Brain microvascular endothelial cell (primary cell): ENCODE measurements at regions not wholly inside any gene's neighbourhood (a gene's known extent, or its start where the extent isn't known, plus 50 kb on each side); places are given as distances from the start of the nearest gene placed in this dataset.

Experiments used
- DNase-seq: peaks from one replicate; pipeline ENCODE4 v3.0.0-alpha.2; 2020
- H3K27ac ChIP-seq: fragments of 250-450 bp; sonication (Bioruptor Pico); 2 replicates; pipeline ENCODE4 v1.5.1; 2020; ENCODE audit warnings: mild to moderate bottlenecking, moderate library complexity
- H3K27me3 ChIP-seq: fragments of 250-450 bp; sonication (Bioruptor Pico); replicated peaks from 2 replicates; pipeline ENCODE4 v1.5.1; 2020; ENCODE audit warnings: mild to moderate bottlenecking
- H3K36me3 ChIP-seq: fragments of 250-450 bp; sonication (Bioruptor Pico); replicated peaks from 2 replicates; pipeline ENCODE4 v1.5.1; 2020; ENCODE audit warnings: mild to moderate bottlenecking
- H3K4me3 ChIP-seq: 2 replicates; pipeline ENCODE4 v1.5.1; 2011; ENCODE audit warnings: low read depth, mild to moderate bottlenecking, control low read depth, low read length, moderate library complexity
- in situ Hi-C: cut with HindIII; loops from 2 replicates; pipeline ENCODE4 v1.10.0; 2017; ENCODE audit warnings: low sequenced_read_pairs, low pct_ligation_motif_present
- TF ChIP-seq, protein P1 (sequence below): IDR thresholded peaks from 2 replicates; pipeline ENCODE4 v1.5.1; 2011; ENCODE audit warnings: low read depth, mild to moderate bottlenecking, moderate library complexity, low read length, control low read depth, inconsistent platforms; ENCODE audit errors: missing control alignments

- DNase-seq = no peak
- Histone ChIP-seq H3K27me3 (no peaks in the 10 kb centered on the region), H3K4me3 (no peak overlapping the region), H3K36me3 (no peaks in the 10 kb centered on the region), H3K27ac (no peak overlapping the region)
- TF ChIP-seq, protein P1, sequence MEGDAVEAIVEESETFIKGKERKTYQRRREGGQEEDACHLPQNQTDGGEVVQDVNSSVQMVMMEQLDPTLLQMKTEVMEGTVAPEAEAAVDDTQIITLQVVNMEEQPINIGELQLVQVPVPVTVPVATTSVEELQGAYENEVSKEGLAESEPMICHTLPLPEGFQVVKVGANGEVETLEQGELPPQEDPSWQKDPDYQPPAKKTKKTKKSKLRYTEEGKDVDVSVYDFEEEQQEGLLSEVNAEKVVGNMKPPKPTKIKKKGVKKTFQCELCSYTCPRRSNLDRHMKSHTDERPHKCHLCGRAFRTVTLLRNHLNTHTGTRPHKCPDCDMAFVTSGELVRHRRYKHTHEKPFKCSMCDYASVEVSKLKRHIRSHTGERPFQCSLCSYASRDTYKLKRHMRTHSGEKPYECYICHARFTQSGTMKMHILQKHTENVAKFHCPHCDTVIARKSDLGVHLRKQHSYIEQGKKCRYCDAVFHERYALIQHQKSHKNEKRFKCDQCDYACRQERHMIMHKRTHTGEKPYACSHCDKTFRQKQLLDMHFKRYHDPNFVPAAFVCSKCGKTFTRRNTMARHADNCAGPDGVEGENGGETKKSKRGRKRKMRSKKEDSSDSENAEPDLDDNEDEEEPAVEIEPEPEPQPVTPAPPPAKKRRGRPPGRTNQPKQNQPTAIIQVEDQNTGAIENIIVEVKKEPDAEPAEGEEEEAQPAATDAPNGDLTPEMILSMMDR = no peak
- in situ Hi-C loops = no loop called here
Measured at GRCh38 chr7:50217401-50217800, 87.1 kb upstream of the IKZF1 start.

- Histone ChIP-seq H3K36me3 (no peaks in the 10 kb centered on the region), H3K27ac (no peak overlapping the region), H3K4me3 (no peak overlapping the region), H3K27me3 (no peaks in the 10 kb centered on the region)
- no peak for DNase-seq
- in situ Hi-C loops = no loop called here
- TF ChIP-seq, protein P1 = no peak
Measured at GRCh38 chr7:50216626-50217025, 87.9 kb upstream of the IKZF1 start.

- no peak overlapping the region for H3K4me3 ChIP-seq
- H3K36me3 ChIP-seq = no peaks in the 10 kb centered on the region
- no peaks in the 10 kb centered on the region for H3K27me3 ChIP-seq
- TF ChIP-seq, protein P1 = no peak
- no peak for DNase-seq
- in situ Hi-C loops = no loop called here
- H3K27ac ChIP-seq = no peak overlapping the region
Measured at GRCh38 chr7:50214771-50215170, 89.7 kb upstream of the IKZF1 start.

DNA sequence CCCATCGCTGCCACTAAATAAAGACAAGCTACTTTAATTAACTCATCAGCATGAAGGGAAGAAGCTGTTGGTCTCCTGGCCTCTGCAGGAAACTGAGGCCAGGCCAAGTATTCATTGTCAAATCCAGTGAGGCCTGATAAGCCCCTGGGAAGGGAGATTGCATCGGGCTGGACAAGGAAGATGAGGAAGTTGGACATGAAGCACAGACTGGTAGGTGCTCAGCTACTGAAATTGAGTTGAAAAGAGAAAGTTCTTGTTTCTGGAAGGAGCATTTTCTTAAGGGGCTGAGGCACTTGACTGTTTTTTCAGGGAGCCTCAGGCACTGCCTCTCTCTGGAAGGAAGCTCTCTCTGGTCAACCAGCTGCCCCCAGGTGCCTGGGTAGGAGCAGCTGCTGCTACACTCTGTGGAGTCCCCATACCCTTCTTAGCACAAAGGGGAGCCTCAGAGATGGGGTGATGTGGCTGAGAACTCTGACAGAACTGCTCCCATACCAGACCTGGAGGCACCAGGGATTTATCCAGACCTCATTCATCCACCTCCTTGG, 90.3 kb upstream of the IKZF1 start:
- H3K4me3 ChIP-seq = no peak overlapping the region
- DNase-seq = no peak
- in situ Hi-C loops = no loop called here
- H3K27ac ChIP-seq = no peak overlapping the region
- H3K36me3 ChIP-seq = no peaks in the 10 kb centered on the region
- no peaks in the 10 kb centered on the region for H3K27me3 ChIP-seq
- TF ChIP-seq, protein P1 = no peak

- Histone ChIP-seq H3K27ac (no peak overlapping the region), H3K36me3 (no peaks in the 10 kb centered on the region), H3K4me3 (no peak overlapping the region), H3K27me3 (no peaks in the 10 kb centered on the region)
- in situ Hi-C loops = no loop called here
- DNase-seq = no peak
- TF ChIP-seq, protein P1 = no peak
Measured at GRCh38 chr7:50213622-50214017, 90.9 kb upstream of the IKZF1 start.
